ENCODE measurements at regions not wholly inside any gene's neighbourhood (a gene's known extent, or its start where the extent isn't known, plus 50 kb on each side); places are given as distances from the start of the nearest gene placed in this dataset.

DNA sequence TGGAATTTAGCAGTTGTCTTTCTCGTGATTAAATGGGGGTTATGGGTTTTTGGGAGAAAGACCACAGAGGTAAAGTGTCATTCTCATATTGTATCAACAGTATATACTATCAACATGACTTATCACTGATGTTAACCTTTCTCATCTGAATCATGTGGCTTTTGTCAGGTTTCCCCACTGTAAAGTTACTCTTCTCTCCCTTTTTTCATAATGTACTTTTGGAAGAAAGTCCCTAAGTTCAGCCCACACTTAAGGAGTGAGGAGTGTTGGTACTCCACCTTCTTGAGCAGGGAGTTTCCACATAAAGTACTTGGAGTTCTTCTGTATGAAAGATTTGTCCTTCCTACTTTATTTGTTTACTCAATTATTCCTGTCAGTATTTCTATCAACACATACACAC, 169.9 kb downstream of the ZNF330 start:
- no peak overlapping the region for H3K4me3 ChIP-seq (ENCODE audit: low read length)

GRCh38 chr4:141391293-141391692, 170.6 kb downstream of the ZNF330 start:
- DNase-seq (ENCODE audit: low read depth, low spot score): no peak

More for the DNA sequence above, 169.9 kb downstream of the ZNF330 start:
- DNase-seq (ENCODE audit: low read depth, low spot score): no peak

DNA sequence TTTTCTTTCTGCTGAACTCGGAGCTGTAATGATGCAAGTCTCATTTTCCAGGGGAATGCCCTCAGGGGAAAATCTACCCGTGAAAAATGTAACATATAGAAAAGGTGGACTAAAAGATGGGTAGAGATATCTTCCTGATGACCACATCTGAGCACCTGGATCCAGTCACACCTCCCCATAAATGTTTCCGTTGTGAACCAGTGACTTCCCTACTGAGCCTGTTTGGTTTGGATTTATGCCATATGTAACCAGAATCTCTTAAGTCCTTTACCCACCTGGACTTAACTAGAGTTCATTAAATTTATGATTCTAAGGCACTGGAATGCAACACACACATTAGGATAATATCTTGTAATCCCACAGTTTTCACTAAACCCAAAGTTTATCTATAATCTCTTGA, 171.1 kb downstream of the ZNF330 start:
- no peak for DNase-seq (ENCODE audit: low read depth, low spot score)
- no peak overlapping the region for H3K4me3 ChIP-seq (ENCODE audit: low read length)

More at GRCh38 chr4:141391293-141391692, 170.6 kb downstream of the ZNF330 start:
- no peak overlapping the region for H3K4me3 ChIP-seq (ENCODE audit: low read length)

DNA sequence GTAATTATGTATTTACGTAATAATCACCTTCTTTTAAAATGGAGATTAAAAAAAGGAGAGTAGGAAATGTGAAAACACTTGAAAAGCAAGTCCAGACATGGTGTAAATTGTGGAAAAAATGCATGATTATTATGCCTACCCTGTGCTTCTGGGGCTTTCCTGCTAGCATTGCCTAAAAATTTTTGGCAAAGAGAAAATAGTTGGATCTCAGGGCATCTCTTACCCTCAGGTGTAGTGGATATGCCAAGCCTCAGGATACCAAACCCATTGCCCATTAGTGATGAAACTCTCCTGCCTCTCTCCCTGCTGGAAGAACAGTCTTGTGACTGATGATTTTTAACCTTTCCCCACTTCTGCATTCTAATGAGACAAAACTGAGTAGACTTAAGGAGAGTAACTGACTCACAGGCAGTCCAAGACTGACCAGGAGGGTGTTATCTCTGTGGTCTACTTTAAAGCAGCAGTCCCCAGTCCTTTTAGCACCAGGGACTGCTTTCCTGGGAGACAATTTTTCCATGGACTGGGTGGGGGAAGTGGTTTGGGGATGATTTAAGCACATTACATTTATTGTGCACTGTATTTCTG, 174.6 kb downstream of the ZNF330 start:
- no peak for DNase-seq (ENCODE audit: low read depth, low spot score)
- H3K4me3 ChIP-seq (ENCODE audit: low read length): no peak overlapping the region

DNA sequence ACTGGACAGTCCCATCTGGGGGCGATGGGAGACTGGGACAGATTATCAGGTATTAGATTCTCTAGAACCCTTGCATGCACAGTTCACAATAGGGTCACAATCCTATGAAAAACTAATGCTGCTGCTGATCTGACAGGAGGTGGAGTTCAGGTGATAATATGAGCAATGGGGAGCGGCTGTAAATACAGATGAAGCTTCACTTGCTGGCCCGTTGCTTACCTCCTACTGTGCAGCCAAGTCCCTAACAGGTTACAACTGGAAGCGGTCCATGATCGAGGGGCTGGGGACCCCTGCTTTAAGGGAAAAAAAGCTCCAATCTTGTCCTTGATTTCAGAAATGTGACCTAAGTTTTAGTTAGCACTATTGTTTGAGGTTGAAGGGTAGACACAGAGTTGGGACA, 175.2 kb downstream of the ZNF330 start:
- no peak for DNase-seq (ENCODE audit: low read depth, low spot score)

GRCh38 chr4:141402712-141403111, 182.0 kb downstream of the ZNF330 start:
- no peak overlapping the region for H3K4me3 ChIP-seq (ENCODE audit: low read length)
- no peak for DNase-seq (ENCODE audit: low read depth, low spot score)

More for the DNA sequence above, 175.2 kb downstream of the ZNF330 start:
- H3K4me3 ChIP-seq (ENCODE audit: low read length): no peak overlapping the region

- no peak for DNase-seq (ENCODE audit: low read depth, low spot score)
- no peak overlapping the region for H3K4me3 ChIP-seq (ENCODE audit: low read length)
Observed at GRCh38 chr4:141403782-141404181, 183.1 kb downstream of the ZNF330 start.

- no peak for DNase-seq (ENCODE audit: low read depth, low spot score)
Observed at GRCh38 chr4:141406237-141406636, 185.5 kb downstream of the ZNF330 start.

GRCh38 chr4:141409556-141409955, 188.9 kb downstream of the ZNF330 start:
- no peak overlapping the region for H3K4me3 ChIP-seq (ENCODE audit: low read length)
- no peak for DNase-seq (ENCODE audit: low read depth, low spot score)

More at GRCh38 chr4:141406237-141406636, 185.5 kb downstream of the ZNF330 start:
- H3K4me3 ChIP-seq (ENCODE audit: low read length): no peak overlapping the region

DNA sequence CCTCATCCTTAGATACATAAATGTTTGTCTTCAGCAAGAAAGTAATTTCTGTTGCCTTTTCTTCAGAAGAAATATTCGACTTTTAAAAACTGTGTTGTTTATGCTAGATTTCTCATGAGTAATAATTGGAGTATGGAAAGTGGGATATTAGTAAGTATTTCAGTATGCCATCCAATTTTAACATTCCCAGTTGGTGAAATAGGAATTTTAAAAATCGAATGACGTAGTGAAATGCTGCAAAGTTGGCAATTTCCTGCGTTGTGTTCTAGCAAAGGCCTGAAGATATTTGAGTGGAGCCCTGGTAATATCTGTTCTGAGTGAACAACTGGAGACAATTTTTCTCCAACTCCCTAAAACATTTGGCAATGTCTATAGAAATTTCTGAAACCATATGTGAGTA, 190.1 kb downstream of the ZNF330 start:
- H3K4me3 ChIP-seq (ENCODE audit: low read length): no peak overlapping the region
- no peak for DNase-seq (ENCODE audit: low read depth, low spot score)

DNA sequence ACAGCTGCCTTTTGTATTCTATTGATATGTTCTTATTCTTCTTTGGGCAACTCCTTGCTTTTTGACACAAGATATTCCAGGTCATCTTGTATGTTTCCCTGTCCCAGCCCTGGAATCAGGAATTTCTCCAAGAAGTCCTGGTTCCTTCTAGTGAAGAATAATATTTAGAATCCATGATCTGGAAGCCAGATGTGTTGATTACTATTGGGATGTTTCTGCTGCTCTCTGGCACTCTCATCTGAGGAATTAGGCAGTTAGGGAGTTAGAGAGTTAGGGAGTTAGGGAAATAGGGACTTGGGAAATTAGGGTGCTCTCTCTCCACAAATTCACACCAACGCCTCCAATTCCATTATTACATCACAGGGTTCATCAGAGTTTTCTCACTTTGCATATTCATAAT, 191.2 kb downstream of the ZNF330 start:
- DNase-seq (ENCODE audit: low read depth, low spot score): no peak
- H3K4me3 ChIP-seq (ENCODE audit: low read length): no peak overlapping the region

- no peak overlapping the region for H3K4me3 ChIP-seq (ENCODE audit: low read length)
- DNase-seq (ENCODE audit: low read depth, low spot score): no peak
Observed at GRCh38 chr4:141413366-141413765, 192.7 kb downstream of the ZNF330 start.

- no peak overlapping the region for H3K4me3 ChIP-seq (ENCODE audit: low read length)
- DNase-seq (ENCODE audit: low read depth, low spot score): no peak
Observed at GRCh38 chr4:141415651-141416050, 195.0 kb downstream of the ZNF330 start.

DNA sequence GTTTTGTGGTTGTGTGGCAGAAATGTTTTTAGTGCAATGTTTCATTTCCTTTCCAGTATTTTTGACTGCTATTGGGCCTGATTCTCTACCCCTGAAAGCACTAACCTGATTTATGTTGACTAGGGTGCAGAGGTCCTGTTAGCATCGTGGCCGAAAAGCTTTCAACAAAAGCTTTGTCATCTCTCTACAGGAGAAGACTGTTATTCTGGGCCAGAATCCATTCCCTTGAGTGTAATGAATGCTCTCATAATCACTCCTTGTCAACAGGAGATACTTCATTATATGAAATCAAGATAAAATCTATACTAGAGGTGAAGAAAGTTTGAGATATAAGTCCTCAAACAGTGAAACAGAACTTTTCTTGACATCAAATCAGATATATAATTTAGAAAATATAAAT, 195.5 kb downstream of the ZNF330 start:
- H3K4me3 ChIP-seq (ENCODE audit: low read length): no peak overlapping the region
- DNase-seq (ENCODE audit: low read depth, low spot score): no peak

DNA sequence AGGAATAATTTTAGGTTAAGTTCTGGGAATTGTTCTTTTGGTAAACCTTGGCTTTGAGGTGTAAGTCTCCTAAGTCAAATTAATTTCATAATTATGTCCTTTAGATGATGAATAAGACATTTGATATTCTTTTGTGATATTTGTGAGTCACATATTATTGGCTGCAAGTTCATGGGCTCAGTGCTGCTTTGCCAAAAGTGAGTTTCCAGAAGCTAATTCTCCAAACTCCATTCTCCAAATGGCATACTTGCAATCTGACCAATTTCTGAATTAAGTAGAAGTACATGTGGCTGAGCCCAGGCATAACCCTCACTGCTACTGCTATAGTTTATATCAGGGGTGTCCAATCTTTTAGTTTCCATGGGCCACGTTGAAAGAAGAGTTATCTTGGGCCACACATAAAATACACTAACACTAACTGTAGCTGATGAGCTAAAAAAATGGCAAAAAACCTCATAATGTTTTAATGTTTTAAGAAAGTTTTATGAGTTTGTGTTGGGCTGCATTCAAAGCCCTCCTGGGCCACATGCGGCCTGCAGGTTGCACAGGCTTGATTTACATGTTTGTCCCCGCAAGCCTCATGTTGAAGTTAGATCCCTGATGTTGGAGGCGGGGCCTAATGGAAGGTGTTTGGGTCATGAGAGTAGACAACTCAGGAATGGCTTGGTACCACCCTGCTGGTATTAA, 196.1 kb downstream of the ZNF330 start:
- no peak overlapping the region for H3K4me3 ChIP-seq (ENCODE audit: low read length)
- no peak for DNase-seq (ENCODE audit: low read depth, low spot score)

- no peak for DNase-seq (ENCODE audit: low read depth, low spot score)
- no peak overlapping the region for H3K4me3 ChIP-seq (ENCODE audit: low read length)
Observed at GRCh38 chr4:141417387-141417786, 196.7 kb downstream of the ZNF330 start.

GRCh38 chr4:141425124-141425523, 204.4 kb downstream of the ZNF330 start:
- DNase-seq (ENCODE audit: low read depth, low spot score): no peak
- no peak overlapping the region for H3K4me3 ChIP-seq (ENCODE audit: low read length)

DNA sequence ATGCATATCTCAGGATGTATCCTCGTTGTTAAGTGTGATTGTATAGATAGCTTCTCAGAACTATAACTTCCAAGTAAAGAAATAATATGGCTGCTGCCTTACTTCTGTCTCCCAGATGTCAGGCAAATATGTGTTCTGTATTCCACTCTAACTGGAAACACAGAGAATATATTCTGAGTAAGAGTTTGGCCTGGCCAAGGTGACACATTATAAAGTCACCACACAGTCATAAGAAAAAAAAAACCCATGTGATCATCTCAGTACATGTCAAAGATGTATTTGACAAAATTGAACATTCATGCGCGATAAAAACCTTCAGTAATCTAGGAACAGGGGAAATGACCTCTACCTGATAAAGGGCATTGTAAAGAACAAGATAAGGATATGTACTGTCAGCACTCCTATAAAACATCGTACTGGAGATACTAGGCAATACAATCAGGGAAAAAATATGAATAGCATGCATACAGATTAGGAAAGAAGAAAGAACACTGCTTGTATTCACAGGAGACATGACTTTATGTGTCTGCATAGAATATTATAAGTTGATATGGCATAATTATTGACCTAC, 207.1 kb downstream of the ZNF330 start:
- H3K4me3 ChIP-seq (ENCODE audit: low read length): no peak overlapping the region
- no peak for DNase-seq (ENCODE audit: low read depth, low spot score)

GRCh38 chr4:141429933-141430332, 206.4 kb upstream of the IL15 start:
- no peak overlapping the region for H3K4me3 ChIP-seq (ENCODE audit: low read length)
- no peak for DNase-seq (ENCODE audit: low read depth, low spot score)

GRCh38 chr4:141430686-141431085, 205.7 kb upstream of the IL15 start:
- H3K4me3 ChIP-seq (ENCODE audit: low read length): no peak overlapping the region
- no peak for DNase-seq (ENCODE audit: low read depth, low spot score)
